Erythroblast (primary cell): ENCODE measurements at regions not wholly inside any gene's neighbourhood (a gene's known extent, or its start where the extent isn't known, plus 50 kb on each side); places are given as distances from the start of the nearest gene placed in this dataset.
"Not testable (repeated sequence)": the region's sequence is repeated elsewhere in the genome, so short reads cannot be mapped to it uniquely, and the experiment has no call there.

Experiments used
- DNase-seq, 2 experiments: peaks; one replicate each; lab custom pipeline; 2025; lab: John Stamatoyannopoulos, UW
- GATA1 ChIP-seq: IDR thresholded peaks from 2 replicates; pipeline ENCODE4 v1.6.1; 2011; ENCODE audit warnings: low read depth, mild to moderate bottlenecking, control low read depth, low read length, moderate library complexity
- POLR2A ChIP-seq: IDR thresholded peaks from 2 replicates; pipeline ENCODE4 v1.6.1; 2011; ENCODE audit warnings: mild to moderate bottlenecking, low read length

- no peak for DNase-seq
- TF ChIP-seq POLR2A (no peak), GATA1 (no peak)
These were observed 110.8 kb upstream of the SALL1 start for GRCh38 chr16:51261919-51262318.

GRCh38 chr16:51255349-51255972, 104.4 kb upstream of the SALL1 start:
- TF ChIP-seq GATA1, result no peak
- no peak for TF ChIP-seq POLR2A
- DNase-seq, result no peak

- DNase-seq, result not testable (repeated sequence)
These were observed 103.3 kb upstream of the SALL1 start for GRCh38 chr16:51254390-51254789.

- DNase-seq, result no peak
- TF ChIP-seq POLR2A (no peak), GATA1 (no peak)
These were observed 97.1 kb upstream of the SALL1 start for GRCh38 chr16:51248217-51248616.

GRCh38 chr16:51245658-51245995, 94.6 kb upstream of the SALL1 start:
- no peak for DNase-seq
- TF ChIP-seq POLR2A, result no peak
- TF ChIP-seq GATA1, result no peak

GRCh38 chr16:51244887-51245657, 94.0 kb upstream of the SALL1 start:
- no peak for TF ChIP-seq GATA1
- no peak for TF ChIP-seq POLR2A

GRCh38 chr16:51243936-51244436, 92.9 kb upstream of the SALL1 start:
- DNase-seq, result no peak
- TF ChIP-seq GATA1 (no peak), POLR2A (no peak)

More at GRCh38 chr16:51244887-51245657, 94.0 kb upstream of the SALL1 start:
- DNase-seq, result no peak

- DNase-seq, result no peak
- no peak for TF ChIP-seq POLR2A
- no peak for TF ChIP-seq GATA1
These were observed 91.4 kb upstream of the SALL1 start for GRCh38 chr16:51242296-51242994.

- DNase-seq, result no peak
- TF ChIP-seq POLR2A, result no peak
- no peak for TF ChIP-seq GATA1
These were observed 88.1 kb upstream of the SALL1 start for GRCh38 chr16:51239196-51239595.

GRCh38 chr16:51237861-51238378, 86.8 kb upstream of the SALL1 start:
- DNase-seq, result no peak
- TF ChIP-seq POLR2A (no peak), GATA1 (no peak)

GRCh38 chr16:51237207-51237606, 86.1 kb upstream of the SALL1 start:
- no peak for DNase-seq
- no peak for TF ChIP-seq GATA1

GRCh38 chr16:51236583-51236982, 85.5 kb upstream of the SALL1 start:
- TF ChIP-seq POLR2A, result no peak
- no peak for TF ChIP-seq GATA1
- no peak for DNase-seq

- TF ChIP-seq GATA1, result no peak
- TF ChIP-seq POLR2A, result no peak
- DNase-seq, result no peak
These were observed 80.6 kb upstream of the SALL1 start for GRCh38 chr16:51231702-51232101.

GRCh38 chr16:51230035-51230434, 79.0 kb upstream of the SALL1 start:
- DNase-seq, result not testable (repeated sequence)

- TF ChIP-seq GATA1, result no peak
- no peak for TF ChIP-seq POLR2A
- no peak for DNase-seq
These were observed 77.1 kb upstream of the SALL1 start for GRCh38 chr16:51228097-51228659.
